Transverse colon (tissue), 4 donors: ENCODE measurements at regions not wholly inside any gene's neighbourhood (a gene's known extent, or its start where the extent isn't known, plus 50 kb on each side); places are given as distances from the start of the nearest gene placed in this dataset.

Source experiments
- DNase-seq: peaks from one replicate; pipeline ENCODE4 v3.0.0-alpha.2; 2019
- H3K27ac ChIP-seq, 4 donors: fragments of 200-600 bp; sonication (generic); 2 replicates each; pipeline ENCODE4 v1.5.1; 2016 to 2018; ENCODE audit warnings: inconsistent platforms in 4 of 4
- H3K27me3 ChIP-seq: fragments of 200-600 bp; sonication (generic); 2 replicates; pipeline ENCODE4 v1.5.1; 2017; ENCODE audit warnings: inconsistent platforms
- H3K36me3 ChIP-seq, 4 donors: fragments of 200-600 bp; sonication (generic); 2 replicates each; pipeline ENCODE4 v1.5.1; 2017 to 2019; ENCODE audit warnings: inconsistent platforms in 4 of 4
- H3K4me1 ChIP-seq, 4 donors: fragments of 200-600 bp; sonication (generic); 2 replicates each; pipeline ENCODE4 v1.5.1; 2017 to 2020; ENCODE audit warnings: inconsistent platforms in 4 of 4
- H3K4me3 ChIP-seq, 4 donors: fragments of 200-600 bp; sonication (generic); 1 replicate in 1 of 4; 2 replicates in 3 of 4; pipeline versions ENCODE4 v1.5.1 to v1.6.1; 2017 to 2019; ENCODE audit warnings: inconsistent platforms in 4 of 4
- H3K9me3 ChIP-seq, 2 donors: fragments of 200-600 bp; sonication (generic); 2 replicates each; pipeline ENCODE4 v1.5.1; 2017 to 2019; ENCODE audit warnings: inconsistent platforms in 2 of 2
- CTCF ChIP-seq, 5 experiments: fragments of 200-600 bp in 3 of 5; fragments of 450-650 bp in 2 of 5; sonication (generic) in 3 of 5; IDR thresholded peaks; 1 replicate in 2 of 5; 2 replicates in 3 of 5; pipeline ENCODE4 v1.5.1; 2016 to 2017; ENCODE audit warnings: antibody characterized with exemption in 5 of 5, inconsistent platforms in 3 of 5, mild to moderate bottlenecking in 2 of 5, moderate library complexity in 1 of 5
- EP300 ChIP-seq: sonication (generic); formaldehyde crosslinking; IDR thresholded peaks from one replicate; pipeline ENCODE4 v1.6.1; 2017; ENCODE audit warnings: antibody characterized with exemption, low read depth
- POLR2A ChIP-seq: fragments of 450-650 bp; IDR thresholded peaks from one replicate; pipeline ENCODE4 v1.6.1; 2016; ENCODE audit warnings: antibody characterized with exemption, mild to moderate bottlenecking, moderate library complexity
- POLR2AphosphoS5 ChIP-seq, 3 donors: sonication (generic); formaldehyde crosslinking; IDR thresholded peaks; one replicate each; pipeline ENCODE4 v1.6.1; 2016; ENCODE audit warnings: antibody characterized with exemption in 3 of 3
- WGBS, 2 donors: methylation state at CpG; one replicate each; pipeline ENCODE4 v1.1.5; 2018; ENCODE audit warnings: low coverage in 1 of 2; 5-methylcytosine and 5-hydroxymethylcytosine counted together
- in situ Hi-C, 4 donors: fragments of 200-750 bp; cut with MboI; loops; one replicate each; pipeline versions ENCODE4 v1.15.0 to v1.15.1; 2017; ENCODE audit warnings: low sequenced_read_pairs in 3 of 4, low pct_ligation_motif_present in 1 of 4, low pct_unique_long_range_greater_than_20kb in 1 of 4
- intact Hi-C: fragments of 100-400 bp; cut with DNase I; formaldehyde crosslinking; loops from one replicate; pipeline ENCODE4 v1.15.1; 2023; ENCODE audit warnings: low total_unique reads

GRCh38 chr5:25500635-25501034 lies 855.9 kb upstream of the CDH10 start:
- WGBS, 2 donors, result 32 to 38% methylated on average over 1 of the region's 1 CpG
- intact Hi-C loops, result no loop called here

GRCh38 chr5:25489834-25490538 lies 845.2 kb upstream of the CDH10 start:
- in situ Hi-C loops, result no loop called here
- TF ChIP-seq CTCF (IDR thresholded peaks at IDR 0.05), result no peak
- no peak for TF ChIP-seq POLR2A
- no peak for TF ChIP-seq EP300
- no peak for TF ChIP-seq POLR2AphosphoS5 (IDR thresholded peaks at IDR 0.05)
- H3K4me3 ChIP-seq, result no peak overlapping the region
- no peak overlapping the region for H3K27ac ChIP-seq
- H3K4me1 ChIP-seq, result no peaks in the 10 kb centered on the region
- H3K36me3 ChIP-seq, result no peaks in the 10 kb centered on the region
- intact Hi-C loops, result no loop called here
- H3K27me3 ChIP-seq, result no peaks in the 10 kb centered on the region
- H3K9me3 ChIP-seq, result no peaks in the 10 kb centered on the region
- no peak for DNase-seq
- 62 to 63% methylated on average over 6 of the region's 6 CpGs for WGBS, 2 donors

More at GRCh38 chr5:25500635-25501034, 855.9 kb upstream of the CDH10 start:
- no peak for TF ChIP-seq CTCF (IDR thresholded peaks at IDR 0.05)
- no peak for TF ChIP-seq POLR2AphosphoS5 (IDR thresholded peaks at IDR 0.05)
- TF ChIP-seq EP300, result no peak
- no peak for TF ChIP-seq POLR2A
- in situ Hi-C loops, result no loop called here
- H3K9me3 ChIP-seq, result no peaks in the 10 kb centered on the region
- H3K27me3 ChIP-seq, result no peaks in the 10 kb centered on the region
- H3K4me1 ChIP-seq, result no peaks in the 10 kb centered on the region
- H3K27ac ChIP-seq, result no peak overlapping the region
- H3K36me3 ChIP-seq, result no peaks in the 10 kb centered on the region
- H3K4me3 ChIP-seq, result no peak overlapping the region
- no peak for DNase-seq

- no peaks in the 10 kb centered on the region for H3K36me3 ChIP-seq
- H3K27ac ChIP-seq, result no peak overlapping the region
- intact Hi-C loops (no loop called here), in situ Hi-C loops (no loop called here)
- no peak overlapping the region for H3K4me3 ChIP-seq
- H3K27me3 ChIP-seq, result no peaks in the 10 kb centered on the region
- H3K4me1 ChIP-seq, result no peaks in the 10 kb centered on the region
- 38 to 73% methylated on average over 1 of the region's 1 CpG for WGBS, 2 donors
- no peaks in the 10 kb centered on the region for H3K9me3 ChIP-seq
- DNase-seq, result no peak
- TF ChIP-seq CTCF (IDR thresholded peaks at IDR 0.05) (no peak), POLR2AphosphoS5 (IDR thresholded peaks at IDR 0.05) (no peak), EP300 (no peak), POLR2A (no peak)
These were observed 843.3 kb upstream of the CDH10 start for GRCh38 chr5:25488119-25488518.

DNA sequence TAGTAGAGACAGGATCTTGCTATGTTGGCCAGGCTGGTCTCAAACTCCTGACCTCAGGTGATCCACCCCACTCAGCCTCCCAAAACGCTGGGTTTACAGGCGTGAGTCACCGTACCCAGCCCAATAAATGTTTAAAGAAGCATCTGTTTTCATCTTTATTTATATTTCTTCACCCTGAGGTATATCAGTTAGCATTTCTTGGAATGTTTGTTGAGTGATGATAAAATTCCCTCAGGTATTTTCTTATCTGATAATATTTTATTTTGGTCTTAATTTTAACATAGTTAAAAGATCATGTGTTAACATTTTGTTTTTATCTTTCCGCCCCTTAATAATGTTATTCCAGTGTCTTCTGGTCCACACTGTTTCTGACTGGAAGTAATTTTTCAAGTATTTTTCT lies 839.6 kb upstream of the CDH10 start:
- intact Hi-C loops, result no loop called here
- H3K27ac ChIP-seq, result no peak overlapping the region
- H3K9me3 ChIP-seq, result no peaks in the 10 kb centered on the region
- WGBS, 2 donors, result 80 to 86% methylated on average over 3 to 4 of the region's 4 CpGs
- H3K4me3 ChIP-seq, result no peak overlapping the region
- H3K36me3 ChIP-seq, result no peaks in the 10 kb centered on the region
- no peaks in the 10 kb centered on the region for H3K4me1 ChIP-seq
- no peaks in the 10 kb centered on the region for H3K27me3 ChIP-seq
- no peak for DNase-seq
- no peak for TF ChIP-seq POLR2AphosphoS5 (IDR thresholded peaks at IDR 0.05)
- TF ChIP-seq POLR2A, result no peak
- TF ChIP-seq EP300, result no peak
- in situ Hi-C loops, result no loop called here

DNA sequence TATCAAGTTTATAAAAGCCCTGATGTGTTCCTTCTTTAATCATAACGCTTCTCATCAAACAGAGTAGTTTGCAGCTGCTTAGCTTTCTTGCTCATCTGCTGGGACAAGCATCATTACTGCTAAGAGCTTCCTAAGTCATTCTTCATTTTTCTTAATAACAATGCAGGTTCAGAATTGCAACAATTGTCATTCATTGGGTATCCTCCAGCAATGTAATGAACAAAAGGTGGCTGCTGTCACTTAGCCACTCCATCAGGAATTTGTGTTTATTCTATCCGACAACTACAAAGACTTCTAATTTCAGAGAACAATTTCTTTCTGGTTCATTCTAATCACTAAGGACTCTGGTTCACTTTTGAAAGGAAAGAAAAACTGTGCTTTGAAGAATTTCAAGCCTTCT lies 836.7 kb upstream of the CDH10 start:
- intact Hi-C loops, result no loop called here
- in situ Hi-C loops, result no loop called here
- DNase-seq, result no peak
- H3K9me3 ChIP-seq, result no peaks in the 10 kb centered on the region
- H3K4me3 ChIP-seq, result no peak overlapping the region
- H3K36me3 ChIP-seq, result no peaks in the 10 kb centered on the region
- no peak overlapping the region for H3K27ac ChIP-seq
- no peaks in the 10 kb centered on the region for H3K4me1 ChIP-seq
- TF ChIP-seq EP300 (no peak), POLR2A (no peak), POLR2AphosphoS5 (IDR thresholded peaks at IDR 0.05) (no peak), CTCF (IDR thresholded peaks at IDR 0.05) (no peak)
- H3K27me3 ChIP-seq, result no peaks in the 10 kb centered on the region
- 48 to 63% methylated on average over 1 to 2 of the region's 2 CpGs for WGBS, 2 donors
